ENCODE measurements at regions not wholly inside any gene's neighbourhood (a gene's known extent, or its start where the extent isn't known, plus 50 kb on each side); places are given as distances from the start of the nearest gene placed in this dataset.

DNA sequence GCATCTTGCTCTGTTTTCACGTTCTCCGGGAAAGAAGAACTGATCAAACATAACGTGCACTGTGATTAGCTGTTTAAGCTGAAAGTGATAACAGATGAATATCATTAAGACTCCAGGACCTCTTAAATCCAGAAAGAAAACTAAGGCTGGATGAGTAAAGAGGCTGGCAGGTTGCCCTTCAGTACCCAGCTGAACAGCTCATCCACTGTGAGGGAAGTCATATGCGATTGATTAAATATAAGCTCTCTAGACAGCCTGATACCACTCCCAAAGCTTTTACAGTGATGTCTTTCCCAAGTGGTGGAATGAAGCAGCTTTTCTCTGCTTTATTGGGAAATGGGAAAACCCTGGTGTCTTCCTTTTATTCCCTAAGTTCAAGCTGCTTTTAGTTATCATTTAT, 116.9 kb downstream of the EFNB2 start:
- no peak overlapping the region for H3K27ac ChIP-seq
- H3K9me3 ChIP-seq, result no peaks in the 10 kb centered on the region
- DNase-seq, result no peak
- H3K36me3 ChIP-seq, result no peaks in the 10 kb centered on the region
- intact Hi-C loops (cut with DNase I; ENCODE audit: low total_unique reads), result no loop called here
- no peaks in the 10 kb centered on the region for H3K4me1 ChIP-seq
- H3K4me3 ChIP-seq, result no peak overlapping the region
- H3K27me3 ChIP-seq, result no peaks in the 10 kb centered on the region
- TF ChIP-seq, protein P1, sequence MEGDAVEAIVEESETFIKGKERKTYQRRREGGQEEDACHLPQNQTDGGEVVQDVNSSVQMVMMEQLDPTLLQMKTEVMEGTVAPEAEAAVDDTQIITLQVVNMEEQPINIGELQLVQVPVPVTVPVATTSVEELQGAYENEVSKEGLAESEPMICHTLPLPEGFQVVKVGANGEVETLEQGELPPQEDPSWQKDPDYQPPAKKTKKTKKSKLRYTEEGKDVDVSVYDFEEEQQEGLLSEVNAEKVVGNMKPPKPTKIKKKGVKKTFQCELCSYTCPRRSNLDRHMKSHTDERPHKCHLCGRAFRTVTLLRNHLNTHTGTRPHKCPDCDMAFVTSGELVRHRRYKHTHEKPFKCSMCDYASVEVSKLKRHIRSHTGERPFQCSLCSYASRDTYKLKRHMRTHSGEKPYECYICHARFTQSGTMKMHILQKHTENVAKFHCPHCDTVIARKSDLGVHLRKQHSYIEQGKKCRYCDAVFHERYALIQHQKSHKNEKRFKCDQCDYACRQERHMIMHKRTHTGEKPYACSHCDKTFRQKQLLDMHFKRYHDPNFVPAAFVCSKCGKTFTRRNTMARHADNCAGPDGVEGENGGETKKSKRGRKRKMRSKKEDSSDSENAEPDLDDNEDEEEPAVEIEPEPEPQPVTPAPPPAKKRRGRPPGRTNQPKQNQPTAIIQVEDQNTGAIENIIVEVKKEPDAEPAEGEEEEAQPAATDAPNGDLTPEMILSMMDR (IDR thresholded peaks at IDR 0.05), result no peak

DNA sequence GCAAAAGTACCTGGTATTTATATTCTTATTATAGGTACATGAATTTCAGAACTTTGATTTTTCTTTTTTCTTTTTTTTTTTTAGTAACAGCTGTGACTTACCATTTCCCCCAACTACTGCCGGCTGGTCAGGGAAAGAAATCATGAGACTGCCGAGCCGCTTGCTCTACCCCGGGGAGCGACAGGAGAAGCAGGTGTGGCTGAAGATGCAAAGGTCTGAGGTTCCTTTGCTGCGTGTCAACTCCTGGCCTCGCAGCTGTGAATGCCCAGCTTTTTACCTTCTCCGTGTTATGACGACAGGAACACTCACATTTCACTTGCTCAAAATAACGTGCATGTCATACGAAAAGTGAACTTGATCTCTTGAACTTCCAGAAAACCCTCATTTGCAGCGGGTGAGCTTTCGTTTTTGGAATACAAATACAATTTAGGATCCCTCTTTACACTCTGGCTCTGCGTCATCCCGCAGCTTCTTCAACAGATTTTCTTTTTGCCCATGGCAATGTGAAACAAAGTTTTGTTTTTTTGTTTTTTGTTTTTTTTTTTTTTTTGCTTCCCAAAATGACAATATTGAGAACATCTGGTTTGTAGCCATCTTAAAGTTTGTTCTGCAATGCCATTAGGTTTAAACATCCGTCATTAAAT, 117.9 kb downstream of the EFNB2 start:
- H3K36me3 ChIP-seq, result no peaks in the 10 kb centered on the region
- no peaks in the 10 kb centered on the region for H3K9me3 ChIP-seq
- intact Hi-C loops (cut with DNase I; ENCODE audit: low total_unique reads), result no loop called here
- no peak overlapping the region for H3K27ac ChIP-seq
- H3K4me3 ChIP-seq, result no peak overlapping the region
- TF ChIP-seq, protein P1 (IDR thresholded peaks at IDR 0.05), result no peak
- no peaks in the 10 kb centered on the region for H3K4me1 ChIP-seq
- no peaks in the 10 kb centered on the region for H3K27me3 ChIP-seq
- no peak for DNase-seq

DNA sequence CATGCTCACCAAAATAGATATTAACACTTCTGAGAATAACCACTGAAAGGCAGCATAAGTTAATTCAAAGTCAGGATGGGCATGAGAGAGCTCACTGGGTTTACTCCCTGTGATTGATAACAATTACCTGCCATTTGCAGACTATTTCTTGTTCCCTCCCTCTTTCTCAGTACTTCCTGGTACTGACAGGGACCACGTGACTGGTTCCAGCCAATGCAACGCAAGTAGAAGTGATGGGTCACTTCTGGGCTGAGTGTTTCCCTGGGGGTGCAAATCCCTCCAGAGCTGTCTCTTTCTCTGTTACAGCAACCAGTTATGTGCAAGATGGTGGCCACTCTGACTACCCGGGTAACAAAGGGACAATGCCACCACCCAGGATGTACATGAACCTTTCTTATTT, 118.8 kb downstream of the EFNB2 start:
- Histone ChIP-seq H3K4me1 (no peaks in the 10 kb centered on the region), H3K9me3 (no peaks in the 10 kb centered on the region), H3K36me3 (no peaks in the 10 kb centered on the region), H3K27me3 (no peaks in the 10 kb centered on the region), H3K27ac (no peak overlapping the region), H3K4me3 (no peak overlapping the region)
- intact Hi-C loops (cut with DNase I; ENCODE audit: low total_unique reads), result no loop called here
- TF ChIP-seq, protein P1 (IDR thresholded peaks at IDR 0.05), result no peak
- DNase-seq, result no peak

DNA sequence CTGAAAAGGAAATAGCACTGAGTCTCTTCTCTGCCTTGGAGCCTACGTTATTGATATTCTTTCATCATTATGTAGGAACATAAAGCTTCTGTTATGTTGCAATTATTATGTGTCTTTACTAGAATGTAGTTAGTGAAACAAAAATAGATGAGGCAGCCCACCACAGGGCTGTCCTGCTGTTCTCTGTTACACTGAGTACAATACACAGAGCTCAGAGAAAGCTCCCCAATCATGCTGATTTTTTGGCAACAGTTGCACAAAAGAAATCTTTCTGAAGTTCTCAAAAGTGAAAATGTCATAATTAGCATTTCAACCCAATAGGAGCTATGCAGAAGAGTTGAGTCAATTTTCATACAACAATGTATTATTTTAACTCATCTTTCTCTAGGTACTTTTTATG, 119.5 kb downstream of the EFNB2 start:
- no peak overlapping the region for H3K4me3 ChIP-seq
- H3K27ac ChIP-seq, result no peak overlapping the region
- H3K4me1 ChIP-seq, result no peaks in the 10 kb centered on the region
- H3K27me3 ChIP-seq, result no peaks in the 10 kb centered on the region
- H3K36me3 ChIP-seq, result no peaks in the 10 kb centered on the region
- H3K9me3 ChIP-seq, result no peaks in the 10 kb centered on the region
- intact Hi-C loops (cut with DNase I; ENCODE audit: low total_unique reads), result no loop called here
- no peak for DNase-seq
- TF ChIP-seq, protein P1 (IDR thresholded peaks at IDR 0.05), result no peak

DNA sequence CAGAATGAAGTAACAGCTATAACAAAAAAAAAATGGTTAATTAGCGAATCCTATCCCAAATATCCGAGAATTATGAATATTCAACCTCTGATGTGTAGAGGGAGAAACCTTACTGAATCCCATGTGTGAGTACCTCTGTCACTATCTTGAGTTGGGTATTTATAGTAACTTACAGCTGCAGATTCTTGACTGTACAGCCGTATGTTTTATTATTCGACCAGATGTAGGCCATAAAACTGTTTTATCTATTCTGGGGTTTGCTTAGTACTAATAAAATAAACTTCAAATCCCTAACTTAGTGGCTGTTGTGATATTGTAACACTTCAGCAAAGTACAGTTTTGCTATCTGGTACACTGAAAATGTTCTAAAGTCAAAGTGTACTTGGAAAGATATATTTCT, 120.0 kb downstream of the EFNB2 start:
- Histone ChIP-seq H3K27ac (no peak overlapping the region), H3K9me3 (no peaks in the 10 kb centered on the region), H3K4me3 (no peak overlapping the region), H3K4me1 (no peaks in the 10 kb centered on the region), H3K36me3 (no peaks in the 10 kb centered on the region), H3K27me3 (no peaks in the 10 kb centered on the region)
- intact Hi-C loops (cut with DNase I; ENCODE audit: low total_unique reads), result no loop called here
- TF ChIP-seq, protein P1 (IDR thresholded peaks at IDR 0.05), result no peak
- no peak for DNase-seq

- Histone ChIP-seq H3K4me1 (no peaks in the 10 kb centered on the region), H3K27ac (no peak overlapping the region), H3K36me3 (no peaks in the 10 kb centered on the region), H3K4me3 (no peak overlapping the region), H3K27me3 (no peaks in the 10 kb centered on the region), H3K9me3 (no peaks in the 10 kb centered on the region)
- DNase-seq, result no peak
- intact Hi-C loops (cut with DNase I; ENCODE audit: low total_unique reads), result no loop called here
- TF ChIP-seq, protein P1 (IDR thresholded peaks at IDR 0.05), result no peak
Measured at GRCh38 chr13:106407338-106407737, 128.1 kb downstream of the EFNB2 start.
